Fibroblast of the conjunctiva (primary cell): ENCODE measurements at regions not wholly inside any gene's neighbourhood (a gene's known extent, or its start where the extent isn't known, plus 50 kb on each side); places are given as distances from the start of the nearest gene placed in this dataset.

ENCODE experiments used
- DNase-seq: peaks from one replicate; pipeline ENCODE4 v3.0.0-alpha.2; 2010; ENCODE audit warnings: low read depth

DNA sequence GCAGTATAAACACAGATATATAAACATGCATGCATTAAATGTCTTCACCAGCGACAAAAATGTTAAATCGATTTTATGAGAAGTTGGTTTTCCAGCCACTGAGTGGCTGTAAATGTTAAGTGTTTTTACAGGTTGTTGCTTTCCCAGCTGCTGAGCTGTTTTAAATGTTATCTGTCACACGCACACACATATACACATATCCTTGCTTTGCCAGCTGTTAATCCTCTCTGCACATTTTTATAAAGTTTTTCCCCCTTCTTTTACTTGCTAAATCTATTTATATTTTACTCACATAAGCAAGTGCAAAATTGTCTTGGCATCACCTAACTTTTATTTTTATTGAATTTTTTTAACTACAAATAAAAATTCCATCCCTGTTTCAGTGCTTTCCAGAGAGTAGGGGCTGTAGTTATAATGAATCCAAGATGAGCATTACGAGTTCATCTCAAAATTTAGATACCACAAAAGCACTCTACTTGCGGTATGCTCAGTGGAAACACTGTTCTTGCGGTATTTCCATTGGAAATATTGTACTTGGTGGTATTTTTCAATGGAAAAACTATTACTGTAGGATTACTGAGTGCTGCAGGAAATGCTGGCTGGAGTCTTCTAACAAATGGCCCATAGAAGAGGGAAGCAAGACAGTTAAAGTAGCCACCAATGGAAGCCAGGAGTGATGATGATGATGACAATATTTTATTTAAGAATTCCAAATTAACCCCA is 124.9 kb upstream of the KCNJ16 start:
- no peak for DNase-seq

DNA sequence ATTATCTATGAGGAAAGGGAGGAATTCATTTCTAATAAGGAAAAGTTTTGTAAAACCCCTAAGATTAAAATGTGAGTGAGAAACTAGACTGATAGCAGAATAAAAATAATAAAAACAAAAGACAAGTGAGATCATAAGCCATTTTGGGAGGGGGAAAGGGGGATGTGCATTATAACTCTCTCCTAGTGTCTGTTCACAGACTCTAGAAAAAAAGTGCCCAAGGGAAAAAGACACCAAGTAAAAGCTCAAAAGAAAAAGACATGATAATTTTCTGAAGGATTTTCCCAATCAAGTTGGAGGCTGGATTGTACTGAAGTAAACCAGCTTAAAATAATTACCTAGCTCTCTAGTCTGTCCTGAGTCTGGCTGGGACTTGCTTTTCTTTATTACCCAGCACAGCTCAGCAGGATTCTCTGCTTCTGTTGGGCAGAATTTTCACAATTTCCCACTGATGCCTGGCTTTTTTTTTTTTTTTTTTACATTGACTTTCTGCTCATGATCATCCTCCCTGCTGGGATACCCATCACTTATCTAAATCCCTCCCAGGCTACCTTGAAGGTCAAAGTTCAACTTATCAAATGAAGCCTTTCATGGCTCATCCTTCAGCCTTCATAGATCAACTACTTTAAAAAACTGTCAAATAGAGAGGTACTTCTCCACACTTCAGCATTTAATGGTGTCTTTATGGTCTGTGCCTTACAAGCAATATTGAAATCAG is 124.2 kb upstream of the KCNJ16 start:
- DNase-seq = no peak

- DNase-seq = no peak
Measured at GRCh38 chr17:69954241-69954925, 120.6 kb upstream of the KCNJ16 start.

GRCh38 chr17:69958063-69958462 is 117.0 kb upstream of the KCNJ16 start:
- DNase-seq = no peak

DNA sequence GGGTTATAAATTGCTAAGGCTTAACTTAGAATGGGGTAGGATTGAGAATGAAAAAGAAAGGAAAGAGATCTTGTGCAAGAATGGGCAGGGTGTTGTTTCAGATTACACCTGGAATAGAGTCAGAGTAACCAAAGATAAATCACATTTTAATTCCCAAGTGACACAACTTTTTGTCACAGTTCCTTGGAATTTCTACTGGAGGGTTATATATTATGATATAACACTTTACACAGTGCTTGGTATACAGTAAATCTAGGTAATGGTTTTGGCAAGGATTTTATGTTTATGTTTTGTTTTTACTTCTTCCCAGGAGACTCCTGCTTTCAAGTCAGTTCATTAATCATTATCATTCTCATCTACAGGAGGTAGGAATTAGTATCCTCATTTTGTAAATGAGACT is 115.7 kb upstream of the KCNJ16 start:
- no peak for DNase-seq

DNA sequence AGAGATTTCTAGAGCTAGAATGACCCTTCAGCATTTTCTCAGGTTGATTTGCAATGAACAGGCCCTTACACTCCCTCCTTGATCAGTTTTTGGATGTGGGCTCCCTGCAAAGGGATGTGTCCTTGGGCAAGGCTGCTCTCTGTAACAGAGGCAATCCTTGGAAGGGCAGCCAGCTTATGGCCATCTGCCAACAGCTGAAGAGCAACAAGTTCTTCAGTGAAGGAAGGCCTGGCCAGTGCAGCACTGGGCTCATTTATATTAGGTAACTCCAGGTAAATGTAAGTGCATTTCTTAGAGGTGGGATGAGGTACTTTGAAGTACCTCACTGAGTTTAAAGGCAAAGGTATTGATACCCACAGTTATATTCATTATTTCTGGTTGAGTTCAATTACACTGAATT is 114.3 kb upstream of the KCNJ16 start:
- no peak for DNase-seq

GRCh38 chr17:69961501-69962145 is 113.4 kb upstream of the KCNJ16 start:
- DNase-seq = no peak

- no peak for DNase-seq
Measured at GRCh38 chr17:69962436-69962995, 112.5 kb upstream of the KCNJ16 start.

- DNase-seq = no peak
Measured at GRCh38 chr17:69967910-69968411, 107.1 kb upstream of the KCNJ16 start.

DNA sequence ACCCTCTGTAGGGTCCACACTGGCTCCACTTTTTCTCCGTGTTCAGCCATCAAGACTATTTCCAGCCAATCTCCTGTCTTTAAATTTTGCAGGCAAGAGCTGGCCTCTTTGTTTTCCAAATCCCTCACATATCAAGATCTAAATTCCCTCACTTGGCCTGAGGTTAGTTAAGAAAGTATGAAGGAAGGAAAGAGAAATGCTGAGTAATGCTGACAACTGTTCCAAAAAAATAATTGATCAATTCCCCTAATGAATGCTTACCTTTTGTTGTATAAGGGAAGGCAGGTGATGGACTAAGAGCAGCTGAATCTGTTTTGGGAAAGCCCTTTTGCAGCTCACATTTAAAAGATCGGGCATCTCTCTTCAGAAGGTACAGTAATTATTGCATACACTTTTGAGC is 105.1 kb upstream of the KCNJ16 start:
- DNase-seq = no peak

- DNase-seq = no peak
Measured at GRCh38 chr17:69972251-69972650, 102.8 kb upstream of the KCNJ16 start.

DNA sequence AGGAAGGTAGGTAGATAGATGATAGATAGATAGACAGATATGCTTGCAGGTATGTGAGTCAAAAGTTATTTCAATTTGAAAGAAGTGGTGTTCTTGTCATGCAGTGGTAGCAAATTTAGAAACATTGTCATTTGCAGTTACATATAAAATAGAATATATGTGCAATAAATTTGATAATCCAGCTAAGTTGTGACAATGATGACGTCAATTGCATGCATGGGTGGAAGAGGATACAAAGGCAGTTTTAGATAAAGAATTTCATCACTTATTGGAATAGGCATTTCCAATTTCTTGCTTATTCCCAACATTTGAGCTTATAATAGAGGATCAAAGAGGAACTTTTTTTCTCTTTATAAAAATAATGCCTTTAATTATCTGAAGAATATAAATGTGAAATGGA is 99.2 kb upstream of the KCNJ16 start:
- DNase-seq = no peak

- DNase-seq = no peak
Measured at GRCh38 chr17:69978056-69978646, 96.9 kb upstream of the KCNJ16 start.

DNA sequence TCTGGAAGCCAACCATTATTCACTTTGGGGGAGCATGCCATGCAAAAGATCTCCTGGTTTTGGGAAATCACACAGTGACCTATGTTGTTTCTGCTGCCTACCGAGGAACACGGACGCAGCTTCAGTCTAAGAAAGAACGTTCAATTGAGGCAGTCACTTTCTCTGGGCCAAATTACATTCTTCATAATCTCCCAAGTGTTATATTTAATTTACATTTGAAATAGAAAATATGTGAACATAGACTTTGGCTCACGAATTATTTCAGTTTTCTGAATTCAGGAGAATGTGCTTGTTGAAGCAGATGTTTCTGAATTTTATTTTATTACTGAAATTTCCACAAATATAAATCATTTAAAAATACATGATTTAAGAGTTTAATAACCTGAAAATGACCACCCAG is 93.6 kb upstream of the KCNJ16 start:
- DNase-seq = no peak

DNA sequence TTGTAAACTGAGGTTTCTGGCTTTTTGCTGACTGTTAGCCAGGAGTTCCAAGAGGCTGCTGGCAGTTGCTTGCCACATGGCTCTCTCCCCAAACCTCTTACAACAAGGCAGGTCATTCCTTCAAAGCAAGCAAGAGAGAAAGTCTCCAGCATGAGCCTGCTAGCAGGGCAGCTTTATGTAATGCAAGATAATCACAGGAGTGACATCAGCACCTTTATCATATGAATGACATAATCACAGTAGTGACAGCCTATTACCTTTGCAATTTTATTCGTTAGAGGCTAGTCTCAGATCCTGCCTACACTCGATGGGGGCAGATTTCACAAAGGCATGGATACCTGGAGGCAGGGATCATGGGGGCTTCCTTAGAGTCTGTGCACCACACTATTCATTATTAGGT is 79.5 kb upstream of the KCNJ16 start:
- DNase-seq = no peak

DNA sequence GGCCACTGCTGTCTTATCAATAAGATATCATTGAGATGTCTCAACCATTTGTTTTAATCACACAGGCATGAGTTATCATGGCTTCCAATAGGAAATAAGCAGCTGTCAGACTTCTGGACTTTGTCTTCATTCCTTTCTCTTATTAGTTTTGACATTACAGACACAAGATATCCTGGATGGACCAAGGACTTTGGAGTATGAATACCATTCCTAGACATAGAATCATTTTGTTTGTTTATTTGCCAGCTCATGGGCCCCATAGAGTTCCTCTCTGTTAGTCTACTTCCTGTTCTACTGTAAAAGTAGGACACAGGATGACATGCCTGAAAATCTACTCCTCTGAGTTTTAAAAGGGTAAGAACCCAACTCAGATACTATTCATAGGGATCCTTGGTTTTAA is 77.7 kb upstream of the KCNJ16 start:
- no peak for DNase-seq

DNA sequence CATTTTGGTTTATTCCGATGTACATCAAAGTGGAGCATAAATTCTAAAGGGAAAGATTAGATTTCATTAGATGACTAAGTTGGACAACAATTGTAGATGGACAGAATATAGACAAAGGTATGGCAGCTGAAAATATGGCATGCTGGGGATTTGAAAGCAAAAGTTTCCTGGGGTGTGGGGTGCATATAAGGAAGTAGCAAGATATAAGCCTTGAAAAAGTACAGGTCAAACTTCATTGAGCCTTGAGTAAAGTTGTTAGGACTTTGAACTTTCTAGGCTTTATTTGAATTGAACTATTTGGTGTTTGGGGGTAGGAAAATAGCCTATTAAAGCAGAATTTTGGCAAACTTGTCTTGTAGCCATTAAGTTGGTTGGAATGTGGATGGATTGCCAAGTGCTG is 75.8 kb upstream of the KCNJ16 start:
- DNase-seq = no peak

- peak; percentile 9 for DNase-seq
Measured at GRCh38 chr17:70006159-70006558, 68.9 kb upstream of the KCNJ16 start.

GRCh38 chr17:70011750-70012149 is 63.3 kb upstream of the KCNJ16 start:
- DNase-seq = no peak

GRCh38 chr17:70013911-70014310 is 61.1 kb upstream of the KCNJ16 start:
- no peak for DNase-seq

DNA sequence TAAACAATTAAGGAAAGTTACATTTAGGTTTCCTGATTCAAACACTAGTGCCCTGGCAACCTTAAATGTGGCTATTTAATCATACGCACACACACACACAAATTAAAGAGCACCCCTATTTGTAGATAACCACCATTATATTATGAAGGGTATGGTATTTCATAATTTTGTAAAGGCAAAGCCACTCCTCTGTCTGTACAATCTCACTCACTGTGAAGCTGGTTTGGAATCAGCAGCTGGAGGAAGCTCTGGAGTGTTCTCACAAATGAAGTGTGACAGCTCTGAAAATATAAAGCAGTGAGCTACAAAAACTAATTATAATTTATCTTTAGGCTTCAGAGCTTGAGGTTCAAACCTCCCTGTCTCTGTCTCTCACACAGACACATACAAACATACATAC is 57.9 kb upstream of the KCNJ16 start:
- DNase-seq = no peak

GRCh38 chr17:70017941-70018340 is 57.1 kb upstream of the KCNJ16 start:
- DNase-seq = no peak
